H4 (cell line): ENCODE measurements at regions not wholly inside any gene's neighbourhood (a gene's known extent, or its start where the extent isn't known, plus 50 kb on each side); places are given as distances from the start of the nearest gene placed in this dataset.
"Not testable (repeated sequence)": the region's sequence is repeated elsewhere in the genome, so short reads cannot be mapped to it uniquely, and the experiment has no call there.

Source experiments
- DNase-seq: peaks from one replicate; pipeline ENCODE4 v3.0.0-alpha.2; 2015; ENCODE audit warnings: low spot score

GRCh38 chr13:55007681-55008080 is 1979.1 kb downstream of the OLFM4 start:
- DNase-seq, result no peak

- DNase-seq, result no peak
These were observed 1984.4 kb downstream of the OLFM4 start for GRCh38 chr13:55013051-55013450.

- DNase-seq, result no peak
These were observed 2000.7 kb downstream of the OLFM4 start for GRCh38 chr13:55029280-55029679.

- no peak for DNase-seq
These were observed 2009.6 kb downstream of the OLFM4 start for GRCh38 chr13:55038230-55038629.

- not testable (repeated sequence) for DNase-seq
These were observed 2025.4 kb downstream of the OLFM4 start for GRCh38 chr13:55053891-55054550.

- DNase-seq, result not testable (repeated sequence)
These were observed 2027.1 kb downstream of the OLFM4 start for GRCh38 chr13:55055666-55056065.

- no peak for DNase-seq
These were observed 2034.0 kb downstream of the OLFM4 start for GRCh38 chr13:55062662-55063061.

GRCh38 chr13:55067946-55068345 is 2039.3 kb downstream of the OLFM4 start:
- no peak for DNase-seq

- DNase-seq, result no peak
These were observed 2041.1 kb downstream of the OLFM4 start for GRCh38 chr13:55069746-55070145.

- DNase-seq, result no peak
These were observed 2044.4 kb downstream of the OLFM4 start for GRCh38 chr13:55073000-55073399.

- no peak for DNase-seq
These were observed 2056.0 kb downstream of the OLFM4 start for GRCh38 chr13:55084630-55085029.

- DNase-seq, result no peak
These were observed 2053.6 kb upstream of the PRR20A start for GRCh38 chr13:55087085-55087484.

GRCh38 chr13:55090612-55091011 is 2050.1 kb upstream of the PRR20A start:
- DNase-seq, result no peak

GRCh38 chr13:55091172-55091571 is 2049.5 kb upstream of the PRR20A start:
- DNase-seq, result no peak

- no peak for DNase-seq
These were observed 2034.2 kb upstream of the PRR20A start for GRCh38 chr13:55106509-55106908.

- no peak for DNase-seq
These were observed 2020.1 kb upstream of the PRR20A start for GRCh38 chr13:55120631-55121030.

- no peak for DNase-seq
These were observed 1985.7 kb upstream of the PRR20A start for GRCh38 chr13:55155046-55155445.

- DNase-seq, result no peak
These were observed 1981.0 kb upstream of the PRR20A start for GRCh38 chr13:55159765-55160164.

- no peak for DNase-seq
These were observed 1979.9 kb upstream of the PRR20A start for GRCh38 chr13:55160867-55161266.

- DNase-seq, result not testable (repeated sequence)
These were observed 1962.1 kb upstream of the PRR20A start for GRCh38 chr13:55178582-55178981.

GRCh38 chr13:55190996-55191395 is 1949.7 kb upstream of the PRR20A start:
- no peak for DNase-seq

- peak; percentile 15 for DNase-seq
These were observed 1941.6 kb upstream of the PRR20A start for GRCh38 chr13:55199134-55199533.

GRCh38 chr13:55214841-55215345 is 1925.8 kb upstream of the PRR20A start:
- DNase-seq, result no peak

- no peak for DNase-seq
These were observed 1921.2 kb upstream of the PRR20A start for GRCh38 chr13:55219538-55219937.
